PC-9 (cell line): ENCODE measurements at regions not wholly inside any gene's neighbourhood (a gene's known extent, or its start where the extent isn't known, plus 50 kb on each side); places are given as distances from the start of the nearest gene placed in this dataset.

Source experiments
- BruUV-seq: library from RNA; stranded (reverse); fragments of 400-500 nt; replicated peaks from 2 replicates; lab custom pipeline; 2021; lab: Mats Ljungman, UMichigan
- CTCF ChIA-PET: fragments of 300-600 bp; sonication (Branson Sonifier 250); formaldehyde crosslinking; loops from one replicate; lab custom pipeline; 2022; ENCODE audit warnings: antibody characterized with exemption; lab: Charles Lee
- POLR2A ChIA-PET: fragments of 300-600 bp; sonication (Branson Sonifier 250); formaldehyde crosslinking; loops from one replicate; lab custom pipeline; 2022; ENCODE audit warnings: antibody characterized with exemption; ENCODE audit not compliant: unreplicated experiment; lab: Charles Lee
- DNase-seq, 2 experiments: peaks; one replicate each; pipeline versions ENCODE4 v3.0.0 to v3.0.0-alpha.2; 2015 to 2022; ENCODE audit warnings: mixed read lengths in 1 of 2
- H2AFZ ChIP-seq: fragments of 200-600 bp; sonication (generic); 2 replicates; pipeline ENCODE4 v1.8.1; 2017; ENCODE audit warnings: antibody characterized with exemption
- H3F3A ChIP-seq: fragments of 200-600 bp; sonication (generic); 2 replicates; pipeline ENCODE4 v1.8.1; 2017; ENCODE audit warnings: antibody characterized with exemption, mild to moderate bottlenecking, low read depth; ENCODE audit not compliant: insufficient read depth
- H3K27ac ChIP-seq: fragments of 200-600 bp; sonication (generic); 2 replicates; pipeline ENCODE4 v1.6.1; 2016; ENCODE audit warnings: mixed run types
- H3K27me3 ChIP-seq: fragments of 200-600 bp; sonication (generic); 2 replicates; pipeline ENCODE4 v1.6.1; 2016; ENCODE audit warnings: low read depth, mixed run types; ENCODE audit not compliant: insufficient read depth
- H3K36me3 ChIP-seq: fragments of 200-600 bp; sonication (generic); 2 replicates; pipeline ENCODE4 v1.6.1; 2016; ENCODE audit warnings: low read depth, mixed run types
- H3K4me1 ChIP-seq: fragments of 200-600 bp; sonication (generic); replicated peaks from 2 replicates; pipeline ENCODE4 v1.6.1; 2016; ENCODE audit warnings: mixed run types; ENCODE audit not compliant: insufficient read depth
- H3K4me2 ChIP-seq: fragments of 200-600 bp; sonication (generic); 2 replicates; pipeline ENCODE4 v1.6.1; 2017; ENCODE audit warnings: mixed run types
- H3K4me3 ChIP-seq: fragments of 200-600 bp; sonication (generic); 2 replicates; pipeline ENCODE4 v1.6.1; 2016; ENCODE audit warnings: mixed run types
- H3K79me2 ChIP-seq: fragments of 200-600 bp; sonication (generic); 2 replicates; pipeline ENCODE4 v1.6.1; 2017; ENCODE audit warnings: low read depth, mixed run types
- H3K9me2 ChIP-seq: fragments of 200-600 bp; sonication (generic); 2 replicates; pipeline ENCODE4 v1.8.1; 2017; ENCODE audit warnings: mild to moderate bottlenecking; ENCODE audit not compliant: insufficient read depth
- H3K9me3 ChIP-seq: fragments of 200-600 bp; sonication (generic); 2 replicates; pipeline ENCODE4 v1.8.1; 2016; ENCODE audit warnings: low read depth; ENCODE audit not compliant: insufficient read depth
- H4K20me1 ChIP-seq: fragments of 200-600 bp; sonication (generic); 2 replicates; pipeline ENCODE4 v1.8.1; 2017; ENCODE audit not compliant: insufficient read depth
- EZH2 ChIP-seq: fragments of 200-600 bp; sonication (generic); IDR thresholded peaks from 2 replicates; pipeline ENCODE4 v1.8.0; 2017; ENCODE audit warnings: antibody characterized with exemption, low read depth
- intact Hi-C: fragments of 100-400 bp; cut with micrococcal nuclease; formaldehyde crosslinking; loops from one replicate; pipeline ENCODE4 v1.10.0; 2022; ENCODE audit not compliant: unreplicated experiment
- TF ChIP-seq, protein P1 (sequence below): fragments of 200-600 bp; sonication (generic); conservative IDR thresholded peaks from 2 replicates; pipeline ENCODE4 v1.6.1; 2017; ENCODE audit warnings: mixed run types, antibody characterized with exemption, mild to moderate bottlenecking, moderate library complexity

DNA sequence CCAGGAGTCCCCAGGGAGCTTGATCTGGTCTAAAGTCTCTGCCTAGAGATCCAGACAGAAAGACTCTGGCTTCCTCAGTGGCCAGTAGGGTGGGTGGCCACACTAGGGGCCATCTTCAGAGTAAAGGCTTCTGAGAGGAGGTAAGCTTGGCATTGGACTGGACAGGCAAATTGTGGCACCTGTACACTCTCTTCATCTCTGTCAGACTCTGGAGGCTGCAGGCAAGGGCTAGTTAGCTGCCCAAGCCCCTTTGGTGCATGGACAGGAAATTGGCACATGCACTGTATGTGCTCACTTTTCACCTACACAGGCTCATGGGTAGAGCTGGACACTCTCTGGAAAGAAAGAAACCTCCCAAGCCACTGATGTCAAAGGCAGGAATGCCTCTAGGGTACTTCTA, 142.8 kb downstream of the PJA1 start:
- H3K36me3 ChIP-seq = no peaks in the 10 kb centered on the region
- BruUV-seq = no TSS peak
- ChIA-PET CTCF (no interaction called here), POLR2A (no interaction called here)
- H4K20me1 ChIP-seq = no peaks in the 10 kb centered on the region
- intact Hi-C loops = no loop called here
- no peaks in the 10 kb centered on the region for H3K9me2 ChIP-seq
- no peaks in the 10 kb centered on the region for H3F3A ChIP-seq
- no peak overlapping the region for H3K4me2 ChIP-seq
- H3K27ac ChIP-seq = no peak overlapping the region
- H3K9me3 ChIP-seq = no peaks in the 10 kb centered on the region
- H2AFZ ChIP-seq = no peak overlapping the region
- H3K79me2 ChIP-seq = no peaks in the 10 kb centered on the region
- no peaks in the 10 kb centered on the region for H3K27me3 ChIP-seq
- H3K4me3 ChIP-seq = no peak overlapping the region
- no peak for TF ChIP-seq EZH2
- TF ChIP-seq, protein P1, sequence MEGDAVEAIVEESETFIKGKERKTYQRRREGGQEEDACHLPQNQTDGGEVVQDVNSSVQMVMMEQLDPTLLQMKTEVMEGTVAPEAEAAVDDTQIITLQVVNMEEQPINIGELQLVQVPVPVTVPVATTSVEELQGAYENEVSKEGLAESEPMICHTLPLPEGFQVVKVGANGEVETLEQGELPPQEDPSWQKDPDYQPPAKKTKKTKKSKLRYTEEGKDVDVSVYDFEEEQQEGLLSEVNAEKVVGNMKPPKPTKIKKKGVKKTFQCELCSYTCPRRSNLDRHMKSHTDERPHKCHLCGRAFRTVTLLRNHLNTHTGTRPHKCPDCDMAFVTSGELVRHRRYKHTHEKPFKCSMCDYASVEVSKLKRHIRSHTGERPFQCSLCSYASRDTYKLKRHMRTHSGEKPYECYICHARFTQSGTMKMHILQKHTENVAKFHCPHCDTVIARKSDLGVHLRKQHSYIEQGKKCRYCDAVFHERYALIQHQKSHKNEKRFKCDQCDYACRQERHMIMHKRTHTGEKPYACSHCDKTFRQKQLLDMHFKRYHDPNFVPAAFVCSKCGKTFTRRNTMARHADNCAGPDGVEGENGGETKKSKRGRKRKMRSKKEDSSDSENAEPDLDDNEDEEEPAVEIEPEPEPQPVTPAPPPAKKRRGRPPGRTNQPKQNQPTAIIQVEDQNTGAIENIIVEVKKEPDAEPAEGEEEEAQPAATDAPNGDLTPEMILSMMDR = no peak
- H3K4me1 ChIP-seq = peaks cover 5% of the 10 kb centered on the region; the same call in 1 of the 2 replicates
- no peak for DNase-seq

DNA sequence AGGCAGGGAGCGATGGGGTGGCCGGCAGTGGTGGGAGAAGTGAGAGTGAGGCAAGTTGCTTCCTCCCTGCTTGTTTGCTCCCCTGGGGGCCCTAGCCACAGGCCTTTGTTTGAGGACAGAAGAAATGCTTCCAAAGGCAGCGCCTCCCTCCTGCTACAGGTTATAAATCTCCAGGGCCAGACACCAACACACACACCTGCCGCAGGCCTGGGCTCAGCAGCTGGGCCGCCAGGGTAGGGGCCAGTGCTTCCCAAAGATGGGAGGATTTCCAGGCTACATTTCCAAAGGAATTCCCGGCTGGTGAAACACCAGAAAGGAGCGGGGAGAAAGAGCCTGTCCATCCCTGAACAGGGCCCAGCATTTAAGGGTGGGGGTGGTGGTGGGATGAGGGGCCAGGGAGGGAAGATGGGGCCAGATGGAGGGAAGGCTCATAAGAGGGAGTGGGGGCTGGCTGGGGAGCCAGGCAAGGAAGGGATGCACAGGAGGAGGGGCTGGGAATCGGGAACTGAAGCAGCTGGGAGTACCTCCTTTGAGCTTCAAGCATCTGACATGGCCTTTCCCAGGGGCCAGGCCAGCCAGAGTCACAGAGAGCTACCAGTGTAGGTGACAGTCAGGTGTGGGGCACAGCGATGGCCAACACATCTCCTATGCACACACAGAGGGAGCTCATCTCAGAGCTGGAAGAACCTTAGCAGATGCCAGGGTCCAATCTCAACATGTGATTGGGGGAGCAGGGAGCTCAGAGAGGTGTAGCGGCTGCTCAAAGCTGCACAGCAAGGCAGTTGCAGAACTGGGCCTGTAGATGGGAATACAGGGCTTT, 143.9 kb downstream of the PJA1 start:
- Histone ChIP-seq H4K20me1 (no peaks in the 10 kb centered on the region), H3K27ac (no peak overlapping the region), H3K79me2 (no peaks in the 10 kb centered on the region), H3K4me3 (no peak overlapping the region), H3K27me3 (no peaks in the 10 kb centered on the region), H3K9me3 (no peaks in the 10 kb centered on the region), H3K9me2 (no peaks in the 10 kb centered on the region), H3F3A (no peaks in the 10 kb centered on the region), H3K4me2 (no peak overlapping the region), H2AFZ (no peak overlapping the region), H3K36me3 (no peaks in the 10 kb centered on the region), H3K4me1 (no peaks in the 10 kb centered on the region)
- POLR2A ChIA-PET = no interaction called here
- DNase-seq = no peak
- no TSS peak for BruUV-seq
- no peak for TF ChIP-seq EZH2
- TF ChIP-seq, protein P1 = no peak
- CTCF ChIA-PET = no interaction called here
- intact Hi-C loops = no loop called here

DNA sequence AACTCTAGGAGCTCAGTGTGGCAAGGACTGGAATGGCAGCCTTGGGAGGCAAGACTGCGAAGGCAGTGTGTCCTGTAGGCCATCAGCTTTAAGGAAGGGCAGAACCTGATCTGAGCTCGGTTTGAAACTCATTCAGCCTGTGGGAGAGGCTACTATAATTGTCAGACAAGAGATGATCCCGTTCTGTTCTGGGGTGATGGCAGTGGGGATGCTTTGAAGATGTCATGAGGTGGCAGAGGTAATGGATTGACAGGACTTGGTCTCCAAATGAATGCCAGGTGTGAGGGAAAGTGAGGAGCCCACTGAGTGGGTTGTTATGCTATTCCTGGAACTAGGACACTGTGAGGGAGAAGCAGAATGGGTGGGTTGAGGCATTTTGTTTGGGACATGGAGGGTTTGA, 144.9 kb downstream of the PJA1 start:
- intact Hi-C loops = no loop called here
- TF ChIP-seq, protein P1 = no peak
- no peak for TF ChIP-seq EZH2
- H3K27me3 ChIP-seq = no peaks in the 10 kb centered on the region
- no peaks in the 10 kb centered on the region for H3K4me1 ChIP-seq
- H3F3A ChIP-seq = no peaks in the 10 kb centered on the region
- no TSS peak for BruUV-seq
- no peaks in the 10 kb centered on the region for H3K9me2 ChIP-seq
- DNase-seq = no peak
- no peaks in the 10 kb centered on the region for H3K36me3 ChIP-seq
- H3K9me3 ChIP-seq = no peaks in the 10 kb centered on the region
- no peaks in the 10 kb centered on the region for H3K79me2 ChIP-seq
- H3K4me2 ChIP-seq = no peak overlapping the region
- no peak overlapping the region for H3K27ac ChIP-seq
- CTCF ChIA-PET = no interaction called here
- no peak overlapping the region for H2AFZ ChIP-seq
- POLR2A ChIA-PET = no interaction called here
- H4K20me1 ChIP-seq = no peaks in the 10 kb centered on the region
- no peak overlapping the region for H3K4me3 ChIP-seq
